HEK293 (cell line): ENCODE measurements at regions not wholly inside any gene's neighbourhood (a gene's known extent, or its start where the extent isn't known, plus 50 kb on each side); places are given as distances from the start of the nearest gene placed in this dataset.
A peak's percentile ranks its signal among the peaks of the same experiment; 100 is the strongest.

ENCODE experiments used
- CTCF ChIA-PET: fragments of 350-600 bp; formaldehyde crosslinking; extraction: SDS; loops from one replicate; lab custom pipeline; 2021; ENCODE audit warnings: antibody characterized with exemption; lab: Yijun Ruan, JAX
- POLR2A ChIA-PET: fragments of 300-600 bp; formaldehyde crosslinking; extraction: SDS; loops from one replicate; lab custom pipeline; 2020; ENCODE audit warnings: antibody characterized with exemption, inconsistent platforms; lab: Yijun Ruan, JAX
- H3K27ac ChIP-seq: fragments of 200-500 bp; sonication (Bioruptor generic); 2 replicates; pipeline ENCODE4 v1.5.1; 2014; ENCODE audit warnings: low read depth, low read length, control low read depth, inconsistent platforms; ENCODE audit errors: extremely low read depth
- H3K36me3 ChIP-seq, 2 experiments: fragments of 200-500 bp in 1 of 2; sonication (Bioruptor generic) in 1 of 2; 1 replicate in 1 of 2; 2 replicates in 1 of 2; pipeline ENCODE4 v1.5.1; 2014 to 2017; ENCODE audit warnings: inconsistent platforms in 2 of 2, low read length in 2 of 2; ENCODE audit not compliant: control insufficient read depth in 2 of 2, insufficient read depth in 1 of 2
- H3K4me1 ChIP-seq: fragments of 200-500 bp; sonication (Bioruptor generic); 2 replicates; pipeline ENCODE4 v1.5.1; 2014; ENCODE audit warnings: mild to moderate bottlenecking, low read length, inconsistent platforms; ENCODE audit not compliant: control insufficient read depth, insufficient read depth
- H3K4me3 ChIP-seq: 2 replicates; pipeline ENCODE4 v1.5.1; 2011; ENCODE audit warnings: low read depth, mild to moderate bottlenecking, control low read depth, low read length, moderate library complexity
- H3K9me3 ChIP-seq: fragments of 200-500 bp; sonication (Bioruptor generic); 2 replicates; pipeline ENCODE4 v1.5.1; 2014; ENCODE audit warnings: low read depth, low read length, inconsistent platforms; ENCODE audit not compliant: control insufficient read depth, insufficient read depth
- BCL6B ChIP-seq: fragments of 450-650 bp; formaldehyde crosslinking; IDR thresholded peaks from 2 replicates; pipeline ENCODE4 v1.5.1; 2017; ENCODE audit warnings: missing biosample characterization, missing genetic modification characterization
- CTCF ChIP-seq: fragments of 450-650 bp; formaldehyde crosslinking; IDR thresholded peaks from 2 replicates; pipeline ENCODE4 v1.5.1; 2016; ENCODE audit warnings: missing biosample characterization, missing genetic modification characterization
- GLIS1 ChIP-seq: fragments of 450-650 bp; formaldehyde crosslinking; IDR thresholded peaks from 2 replicates; pipeline ENCODE4 v1.5.1; 2016; ENCODE audit warnings: missing biosample characterization, missing genetic modification characterization
- IKZF3 ChIP-seq: fragments of 450-650 bp; IDR thresholded peaks from 2 replicates; pipeline ENCODE4 v1.5.0; 2018; ENCODE audit warnings: missing biosample characterization, mild to moderate bottlenecking, missing genetic modification characterization, moderate library complexity
- KLF1 ChIP-seq: fragments of 450-650 bp; formaldehyde crosslinking; IDR thresholded peaks from 2 replicates; pipeline ENCODE4 v1.5.1; 2016; ENCODE audit warnings: missing biosample characterization, missing genetic modification characterization
- MYNN ChIP-seq: fragments of 450-650 bp; formaldehyde crosslinking; IDR thresholded peaks from 2 replicates; pipeline ENCODE4 v1.5.1; 2016; ENCODE audit warnings: missing biosample characterization, missing genetic modification characterization, borderline replicate concordance
- SETDB1 ChIP-seq: IDR thresholded peaks from one replicate; pipeline ENCODE4 v1.6.1; 2017; ENCODE audit warnings: mild to moderate bottlenecking, low read length, moderate library complexity, mixed read lengths; ENCODE audit not compliant: insufficient read length
- TRIM28 ChIP-seq: IDR thresholded peaks from 2 replicates; pipeline ENCODE4 v1.6.1; 2011; ENCODE audit warnings: low read length, control low read depth, borderline replicate concordance
- ZBTB7A ChIP-seq: fragments of 450-650 bp; formaldehyde crosslinking; IDR thresholded peaks from 2 replicates; pipeline ENCODE4 v1.5.1; 2016; ENCODE audit warnings: low read depth, missing biosample characterization, missing genetic modification characterization
- ZFP41 ChIP-seq: fragments of 450-650 bp; formaldehyde crosslinking; IDR thresholded peaks from 2 replicates; pipeline ENCODE4 v1.5.1; 2016; ENCODE audit warnings: missing biosample characterization, missing genetic modification characterization, borderline replicate concordance
- ZIC2 ChIP-seq: fragments of 450-650 bp; formaldehyde crosslinking; IDR thresholded peaks from 2 replicates; pipeline ENCODE4 v1.5.1; 2016; ENCODE audit warnings: missing biosample characterization, missing genetic modification characterization
- ZNF138 ChIP-seq: fragments of 450-650 bp; formaldehyde crosslinking; IDR thresholded peaks from 2 replicates; pipeline ENCODE4 v1.5.1; 2016; ENCODE audit warnings: missing biosample characterization, missing genetic modification characterization, borderline replicate concordance
- ZNF140 ChIP-seq: fragments of 450-650 bp; formaldehyde crosslinking; IDR thresholded peaks from 2 replicates; pipeline ENCODE4 v1.5.1; 2016; ENCODE audit warnings: missing biosample characterization, missing genetic modification characterization
- ZNF16 ChIP-seq: fragments of 450-650 bp; formaldehyde crosslinking; IDR thresholded peaks from 2 replicates; pipeline ENCODE4 v1.5.1; 2016; ENCODE audit warnings: low read depth, missing biosample characterization, missing genetic modification characterization
- ZNF175 ChIP-seq: fragments of 450-650 bp; formaldehyde crosslinking; IDR thresholded peaks from 2 replicates; pipeline ENCODE4 v1.5.1; 2016; ENCODE audit warnings: missing biosample characterization, missing genetic modification characterization
- ZNF223 ChIP-seq: fragments of 450-650 bp; formaldehyde crosslinking; IDR thresholded peaks from 2 replicates; pipeline ENCODE4 v1.5.1; 2016; ENCODE audit warnings: missing biosample characterization, missing genetic modification characterization
- ZNF354C ChIP-seq: fragments of 450-650 bp; formaldehyde crosslinking; IDR thresholded peaks from 2 replicates; pipeline ENCODE4 v1.5.1; 2016; ENCODE audit warnings: missing biosample characterization, missing genetic modification characterization, low read depth, borderline replicate concordance
- ZNF404 ChIP-seq: fragments of 450-650 bp; formaldehyde crosslinking; IDR thresholded peaks from 2 replicates; pipeline ENCODE4 v1.5.1; 2017; ENCODE audit warnings: missing biosample characterization, missing genetic modification characterization
- ZNF473 ChIP-seq: fragments of 450-650 bp; formaldehyde crosslinking; IDR thresholded peaks from 2 replicates; pipeline ENCODE4 v1.5.1; 2017; ENCODE audit warnings: missing biosample characterization, missing genetic modification characterization
- ZNF558 ChIP-seq: fragments of 450-650 bp; formaldehyde crosslinking; IDR thresholded peaks from 2 replicates; pipeline ENCODE4 v1.5.1; 2016; ENCODE audit warnings: missing biosample characterization, missing genetic modification characterization
- ZNF707 ChIP-seq: fragments of 450-650 bp; formaldehyde crosslinking; IDR thresholded peaks from 2 replicates; pipeline ENCODE4 v1.5.1; 2016; ENCODE audit warnings: missing biosample characterization, missing genetic modification characterization
- TF ChIP-seq, protein P1 (sequence below): fragments of 450-650 bp; formaldehyde crosslinking; IDR thresholded peaks from 2 replicates; pipeline ENCODE4 v1.5.1; 2016; ENCODE audit warnings: missing biosample characterization, missing genetic modification characterization
- TF ChIP-seq, protein P2 (sequence below): fragments of 450-650 bp; formaldehyde crosslinking; IDR thresholded peaks from 2 replicates; pipeline ENCODE4 v1.5.1; 2017; ENCODE audit warnings: missing biosample characterization, missing genetic modification characterization
- TF ChIP-seq, protein P3 (sequence below): fragments of 450-650 bp; formaldehyde crosslinking; IDR thresholded peaks from 2 replicates; pipeline ENCODE4 v1.5.1; 2016; ENCODE audit warnings: missing biosample characterization, missing genetic modification characterization

- TF ChIP-seq, protein P1, sequence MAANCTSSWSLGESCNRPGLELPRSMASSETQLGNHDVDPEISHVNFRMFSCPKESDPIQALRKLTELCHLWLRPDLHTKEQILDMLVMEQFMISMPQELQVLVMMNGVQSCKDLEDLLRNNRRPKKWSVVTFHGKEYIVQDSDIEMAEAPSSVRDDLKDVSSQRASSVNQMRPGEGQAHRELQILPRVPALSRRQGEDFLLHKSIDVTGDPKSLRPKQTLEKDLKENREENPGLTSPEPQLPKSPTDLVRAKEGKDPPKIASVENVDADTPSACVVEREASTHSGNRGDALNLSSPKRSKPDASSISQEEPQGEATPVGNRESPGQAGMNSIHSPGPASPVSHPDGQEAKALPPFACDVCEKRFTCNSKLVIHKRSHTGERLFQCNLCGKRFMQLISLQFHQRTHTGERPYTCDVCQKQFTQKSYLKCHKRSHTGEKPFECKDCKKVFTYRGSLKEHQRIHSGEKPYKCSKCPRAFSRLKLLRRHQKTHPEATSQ (tag by site-specific recombination) = no peak
- TF ChIP-seq TRIM28 = no peak
- no peak for TF ChIP-seq MYNN (tag by site-specific recombination)
- no peak for TF ChIP-seq SETDB1
- no peak for TF ChIP-seq ZNF16
- no peak for TF ChIP-seq KLF1
- TF ChIP-seq ZNF473 (tag by site-specific recombination) = no peak
- no peak for TF ChIP-seq ZNF138
- TF ChIP-seq ZNF354C (tag by site-specific recombination) = no peak
- TF ChIP-seq, all 188 proteins: peak for 0
- Histone ChIP-seq H3K36me3 (no peaks in the 10 kb centered on the region), H3K4me1 (no peaks in the 10 kb centered on the region), H3K9me3 (no peaks in the 10 kb centered on the region), H3K4me3 (no peak overlapping the region), H3K27ac (no peak overlapping the region)
- ChIA-PET CTCF (no interaction called here), POLR2A (no interaction called here)
Measured at GRCh38 chr3:145801696-145802095, 359.3 kb downstream of the PLOD2 start.

GRCh38 chr3:145807990-145808389, 353.0 kb downstream of the PLOD2 start:
- TF ChIP-seq ZNF707 (tag by site-specific recombination) (no peak), CTCF (tag by site-specific recombination) (0 out of 2 replicates have a peak, but pooled peaks have one; percentile 13)
- CTCF ChIA-PET = interaction anchor here (1.0 kb wide), 1 partner anchor 31 kb away, joined by 3 read pairs; no protein-coding TSS in a partner anchor
- Histone ChIP-seq H3K27ac (no peak overlapping the region), H3K4me1 (peaks cover 6% of the 10 kb centered on the region; the same call in 1 of the 2 replicates), H3K9me3 (no peaks in the 10 kb centered on the region), H3K4me3 (no peak overlapping the region), H3K36me3 (no peaks in the 10 kb centered on the region)
- POLR2A ChIA-PET = no interaction called here

- no peak overlapping the region for H3K27ac ChIP-seq
- H3K9me3 ChIP-seq = no peaks in the 10 kb centered on the region
- no peak overlapping the region for H3K4me3 ChIP-seq
- H3K4me1 ChIP-seq = peaks cover 6% of the 10 kb centered on the region; the same call in 1 of the 2 replicates
- no peaks in the 10 kb centered on the region for H3K36me3 ChIP-seq
- ChIA-PET POLR2A (no interaction called here), CTCF (no interaction called here)
- no peak for TF ChIP-seq ZNF558 (tag by site-specific recombination)
- no peak for TF ChIP-seq ZNF223 (tag by site-specific recombination)
- no peak for TF ChIP-seq ZNF140 (tag by site-specific recombination)
- TF ChIP-seq ZNF404 (tag by site-specific recombination) = no peak
- TF ChIP-seq ZIC2 (tag by site-specific recombination) = no peak
- no peak for TF ChIP-seq ZBTB7A (tag by site-specific recombination)
- TF ChIP-seq, protein P2, sequence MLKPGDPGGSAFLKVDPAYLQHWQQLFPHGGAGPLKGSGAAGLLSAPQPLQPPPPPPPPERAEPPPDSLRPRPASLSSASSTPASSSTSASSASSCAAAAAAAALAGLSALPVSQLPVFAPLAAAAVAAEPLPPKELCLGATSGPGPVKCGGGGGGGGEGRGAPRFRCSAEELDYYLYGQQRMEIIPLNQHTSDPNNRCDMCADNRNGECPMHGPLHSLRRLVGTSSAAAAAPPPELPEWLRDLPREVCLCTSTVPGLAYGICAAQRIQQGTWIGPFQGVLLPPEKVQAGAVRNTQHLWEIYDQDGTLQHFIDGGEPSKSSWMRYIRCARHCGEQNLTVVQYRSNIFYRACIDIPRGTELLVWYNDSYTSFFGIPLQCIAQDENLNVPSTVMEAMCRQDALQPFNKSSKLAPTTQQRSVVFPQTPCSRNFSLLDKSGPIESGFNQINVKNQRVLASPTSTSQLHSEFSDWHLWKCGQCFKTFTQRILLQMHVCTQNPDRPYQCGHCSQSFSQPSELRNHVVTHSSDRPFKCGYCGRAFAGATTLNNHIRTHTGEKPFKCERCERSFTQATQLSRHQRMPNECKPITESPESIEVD = no peak
- TF ChIP-seq ZNF16 = no peak
- TF ChIP-seq, protein P3, sequence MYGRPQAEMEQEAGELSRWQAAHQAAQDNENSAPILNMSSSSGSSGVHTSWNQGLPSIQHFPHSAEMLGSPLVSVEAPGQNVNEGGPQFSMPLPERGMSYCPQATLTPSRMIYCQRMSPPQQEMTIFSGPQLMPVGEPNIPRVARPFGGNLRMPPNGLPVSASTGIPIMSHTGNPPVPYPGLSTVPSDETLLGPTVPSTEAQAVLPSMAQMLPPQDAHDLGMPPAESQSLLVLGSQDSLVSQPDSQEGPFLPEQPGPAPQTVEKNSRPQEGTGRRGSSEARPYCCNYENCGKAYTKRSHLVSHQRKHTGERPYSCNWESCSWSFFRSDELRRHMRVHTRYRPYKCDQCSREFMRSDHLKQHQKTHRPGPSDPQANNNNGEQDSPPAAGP (tag by site-specific recombination) = no peak
- no peak for TF ChIP-seq ZFP41
- no peak for TF ChIP-seq GLIS1 (tag by site-specific recombination)
- TF ChIP-seq BCL6B (tag by site-specific recombination) = no peak
- TF ChIP-seq ZNF175 = no peak
- TF ChIP-seq IKZF3 (tag by site-specific recombination) = no peak
Measured at GRCh38 chr3:145812391-145812790, 348.6 kb downstream of the PLOD2 start.
